Heart right ventricle (tissue), 16 donors: ENCODE measurements at regions not wholly inside any gene's neighbourhood (a gene's known extent, or its start where the extent isn't known, plus 50 kb on each side); places are given as distances from the start of the nearest gene placed in this dataset.

ENCODE experiments used
- ATAC-seq, 8 donors: fragments of 200-7000 bp; cut with Tn5 transposase; one replicate each; pipeline ENCODE4 v1.9.1; 2020; ENCODE audit warnings: mild to moderate bottlenecking in 8 of 8, moderate library complexity in 8 of 8, moderate number of reproducible peaks in 1 of 8
- DNase-seq, 2 donors: peaks; one replicate each; pipeline ENCODE4 v3.0.0-alpha.2; 2020
- H3K27ac ChIP-seq, 10 donors: fragments of 200-600 bp; sonication (generic) in 2 of 10; one replicate each; pipeline versions ENCODE4 v1.5.0 to v1.8.0; 2020 to 2022; ENCODE audit warnings: mild to moderate bottlenecking in 3 of 10
- H3K27me3 ChIP-seq, 7 donors: fragments of 200-600 bp; one replicate each; pipeline ENCODE4 v1.8.0; 2021 to 2022; ENCODE audit warnings: mild to moderate bottlenecking in 2 of 7
- H3K36me3 ChIP-seq, 9 donors: fragments of 200-600 bp; sonication (generic) in 1 of 9; one replicate each; pipeline versions ENCODE4 v1.5.0 to v1.8.0; 2020 to 2022; ENCODE audit warnings: mild to moderate bottlenecking in 2 of 9
- H3K4me1 ChIP-seq, 9 donors: fragments of 200-600 bp; sonication (generic) in 1 of 9; one replicate each; pipeline versions ENCODE4 v1.5.0 to v1.8.0; 2020 to 2022; ENCODE audit warnings: mild to moderate bottlenecking in 4 of 9
- H3K4me3 ChIP-seq, 10 donors: fragments of 200-600 bp; sonication (generic) in 2 of 10; one replicate each; pipeline versions ENCODE4 v1.5.0 to v1.8.0; 2020 to 2022; ENCODE audit warnings: mild to moderate bottlenecking in 7 of 10, moderate library complexity in 2 of 10
- H3K9me3 ChIP-seq, 11 donors: fragments of 200-600 bp in 10 of 11; sonication (generic) in 2 of 11; one replicate each; pipeline versions ENCODE4 v1.5.0 to v1.8.0; 2013 to 2022; ENCODE audit warnings: mild to moderate bottlenecking in 2 of 11, control low read depth in 1 of 11, moderate library complexity in 1 of 11
- CTCF ChIP-seq, 9 donors: fragments of 200-600 bp; sonication (generic) in 2 of 9; IDR thresholded peaks; one replicate each; pipeline versions ENCODE4 v1.5.0 to v1.8.0; 2021 to 2022; ENCODE audit warnings: antibody characterized with exemption in 9 of 9, mild to moderate bottlenecking in 5 of 9, moderate library complexity in 1 of 9
- WGBS, 2 donors: extraction: QIAGEN DNeasy Blood & Tissue Kit; methylation state at CpG; one replicate each; pipeline ENCODE4 v1.1.7; 2013; ENCODE audit warnings: inconsistent platforms in 1 of 2; 5-methylcytosine and 5-hydroxymethylcytosine counted together
- intact Hi-C, 10 donors: fragments of 100-400 bp; cut with DNase I; formaldehyde crosslinking; loops; one replicate each; pipeline versions ENCODE4 v1.11.1 to v1.14.2; 2022
- donor health status: Arrhythmogenic right ventricular cardiomyopathy.
- donor health status: ischemic (EF 13 %, LVEDD 7.1; RV severe dilation, severe dysfunction).
- donor health status: healthy with polysubstance abuse.
- donor health status: DM: no; HTN: yes; CAD: no.
- donor health status: DM: no; HTN: no; CAD: no.
- donor health status: ischemic (EF 25% LVEDD 6.9; RV normal size, moderate dysfunction).
- donor health status: ischemic (EF 25% LVEDD 5.7; RV mildly dilated, moderate dysfunction).
- donor health status: healthy.
- donor health status: DM: yes; HTN: yes; CAD: no.
- donor health status: Ischemic cardiomyopathy.
- donor health status: ischemic (EF 35%, LVEDD 5.7; RV mildly dilated, moderate dysfunction).
- donor health status: nonischemic (EF 11% LVEDD 7.7; RV severe dilation, severe dysfunction).
- donor health status: DM: yes; HTN: yes; CAD: no.
- donor health status: PGD.
- donor health status: ischemic (EF 29% LVEDD 5.4; RV normal size, mild dysfunction).
- donor health status: nonischemic (EF 23%, LVEDD 6.1; RV moderate dilation, normal function).

GRCh38 chr1:198845271-198845670 is 206.4 kb downstream of the PTPRC start:
- Histone ChIP-seq H3K27ac (no peak overlapping the region), H3K9me3 (no peaks in the 10 kb centered on the region), H3K27me3 (no peaks in the 10 kb centered on the region), H3K4me1 (no peaks in the 10 kb centered on the region), H3K36me3 (peaks cover 0 to 14% (median 0%) of the 10 kb centered on the region in 9 donors), H3K4me3 (no peak overlapping the region)
- intact Hi-C loops: no loop called here
- no peak for DNase-seq
- ATAC-seq: no peak
- TF ChIP-seq CTCF (IDR thresholded peaks at IDR 0.05): no peak
- WGBS, 2 donors: 52 to 63% methylated on average over 2 of the region's 2 CpGs

GRCh38 chr1:198845851-198846250 is 207.0 kb downstream of the PTPRC start:
- Histone ChIP-seq H3K27me3 (no peaks in the 10 kb centered on the region), H3K27ac (no peak overlapping the region), H3K4me1 (no peaks in the 10 kb centered on the region), H3K36me3 (peaks cover 0 to 19% (median 0%) of the 10 kb centered on the region in 9 donors), H3K4me3 (no peak overlapping the region), H3K9me3 (no peaks in the 10 kb centered on the region)
- DNase-seq (no peak), ATAC-seq (no peak)
- no peak for TF ChIP-seq CTCF (IDR thresholded peaks at IDR 0.05)
- intact Hi-C loops: no loop called here
- 87 to 95% methylated on average over 4 of the region's 4 CpGs for WGBS, 2 donors

- Histone ChIP-seq H3K27ac (no peak overlapping the region), H3K9me3 (no peaks in the 10 kb centered on the region), H3K4me1 (no peaks in the 10 kb centered on the region), H3K36me3 (peaks cover 0 to 25% (median 0%) of the 10 kb centered on the region in 9 donors), H3K4me3 (no peak overlapping the region), H3K27me3 (no peaks in the 10 kb centered on the region)
- TF ChIP-seq CTCF (IDR thresholded peaks at IDR 0.05): no peak
- intact Hi-C loops: no loop called here
- no peak for ATAC-seq
- WGBS, 2 donors: 72 to 80% methylated on average over 2 of the region's 2 CpGs
- DNase-seq: no peak
These were observed 207.7 kb downstream of the PTPRC start for GRCh38 chr1:198846556-198846955.

GRCh38 chr1:198848206-198848605 is 209.4 kb downstream of the PTPRC start:
- Histone ChIP-seq H3K4me3 (no peak overlapping the region), H3K27ac (no peak overlapping the region), H3K27me3 (no peaks in the 10 kb centered on the region), H3K9me3 (no peaks in the 10 kb centered on the region), H3K36me3 (peaks cover 0 to 25% (median 0%) of the 10 kb centered on the region in 9 donors), H3K4me1 (no peaks in the 10 kb centered on the region)
- intact Hi-C loops: no loop called here
- DNase-seq: no peak
- TF ChIP-seq CTCF (IDR thresholded peaks at IDR 0.05): no peak
- no peak for ATAC-seq
- WGBS, 2 donors: 97 to 100% methylated on average over 1 of the region's 1 CpG
